GM19035 (cell line): ENCODE measurements at regions not wholly inside any gene's neighbourhood (a gene's known extent, or its start where the extent isn't known, plus 50 kb on each side); places are given as distances from the start of the nearest gene placed in this dataset.

Experiments used
- ATAC-seq: cut with Tn5 transposase; IDR thresholded peaks from one replicate; pipeline ENCODE4 v1.9.1; 2021; ENCODE audit not compliant: unreplicated experiment

DNA sequence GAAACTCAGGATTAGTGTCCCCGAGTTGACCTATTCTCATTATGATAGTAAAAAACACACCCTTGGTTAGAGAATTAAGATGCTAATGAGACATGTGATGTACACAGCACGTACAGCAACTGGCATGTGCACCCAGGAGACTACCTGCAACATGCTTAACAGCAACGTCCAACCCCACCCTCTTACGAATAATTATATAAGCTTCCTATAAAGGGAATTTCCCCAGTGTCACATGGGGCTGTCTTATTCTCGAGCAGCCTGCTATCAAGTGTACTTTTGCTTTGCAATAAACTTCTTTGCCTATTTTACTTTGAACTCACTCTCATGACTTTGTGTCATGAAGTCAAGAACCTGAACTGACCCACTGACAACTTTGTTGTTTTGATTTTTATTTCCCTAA, 62.4 kb upstream of the PMFBP1 start:
- ATAC-seq, result no peak

GRCh38 chr16:72228014-72228413, 56.1 kb upstream of the PMFBP1 start:
- ATAC-seq, result no peak

GRCh38 chr16:72226136-72226535, 54.2 kb upstream of the PMFBP1 start:
- no peak for ATAC-seq

DNA sequence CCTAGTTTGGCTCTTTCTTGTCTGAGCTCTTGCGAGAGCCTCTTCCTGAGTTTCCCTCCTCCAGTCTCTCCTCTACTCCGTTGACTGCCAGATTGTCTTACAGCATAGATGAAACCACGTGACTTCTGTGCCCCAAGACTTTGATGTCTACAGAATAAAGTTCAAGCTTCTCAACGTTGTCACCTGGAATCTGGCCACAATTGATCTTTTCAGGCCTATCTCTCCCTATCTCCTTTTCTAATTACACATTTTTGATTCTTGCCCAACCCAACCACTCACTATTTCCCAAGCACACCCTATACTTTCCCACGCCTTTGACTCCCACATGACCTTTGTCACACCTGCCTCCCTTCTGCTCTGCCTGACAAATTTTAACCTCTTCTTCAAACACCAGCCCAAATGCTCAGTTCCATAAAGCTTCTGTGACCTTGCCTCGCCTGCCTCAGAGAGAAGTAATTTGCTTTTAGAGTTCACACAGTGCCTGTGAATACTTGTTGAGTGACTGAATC, 52.4 kb upstream of the PMFBP1 start:
- ATAC-seq, result no peak

DNA sequence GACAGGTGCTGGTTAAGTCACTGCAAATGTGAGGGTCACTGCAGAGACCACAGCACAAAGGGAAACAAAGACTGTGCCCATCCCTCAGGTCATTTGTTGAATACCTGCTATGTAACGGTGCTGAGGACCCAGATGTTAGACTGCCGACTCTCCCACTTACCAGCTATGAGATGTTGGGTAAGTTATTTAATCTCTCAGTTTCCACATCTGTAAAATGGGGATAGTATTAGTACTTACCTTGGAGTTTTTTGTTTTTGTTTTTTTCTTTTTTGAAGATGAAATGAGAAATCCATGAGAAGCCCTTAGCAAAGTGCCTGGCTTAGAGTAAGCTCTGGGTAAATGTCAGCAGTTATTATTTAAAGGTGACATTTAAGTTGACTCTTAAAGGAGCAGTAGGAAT, 50.5 kb upstream of the PMFBP1 start:
- ATAC-seq, result no peak
